Heart left ventricle (tissue), 16 donors: ENCODE measurements at regions not wholly inside any gene's neighbourhood (a gene's known extent, or its start where the extent isn't known, plus 50 kb on each side); places are given as distances from the start of the nearest gene placed in this dataset.
A peak's percentile ranks its signal among the peaks of the same experiment; 100 is the strongest.

Source experiments
- ATAC-seq, 4 donors: fragments of 200-7000 bp; cut with Tn5 transposase; one replicate each; pipeline ENCODE4 v1.9.1; 2020 to 2022; ENCODE audit warnings: moderate library complexity in 4 of 4, mild to moderate bottlenecking in 3 of 4, moderate number of reproducible peaks in 1 of 4
- DNase-seq, 5 donors: peaks; one replicate each; pipeline ENCODE4 v3.0.0-alpha.2; 2020
- H3K27ac ChIP-seq, 12 donors: fragments of 200-600 bp; sonication (generic) in 4 of 12; one replicate each; pipeline versions ENCODE4 v1.5.0 to v1.8.0; 2016 to 2022; ENCODE audit warnings: mild to moderate bottlenecking in 2 of 12
- H3K27me3 ChIP-seq, 9 donors: fragments of 200-600 bp; sonication (generic) in 2 of 9; one replicate each; pipeline versions ENCODE4 v1.5.1 to v1.8.0; 2016 to 2022; ENCODE audit warnings: mild to moderate bottlenecking in 3 of 9
- H3K36me3 ChIP-seq, 9 donors: fragments of 200-600 bp; sonication (generic) in 2 of 9; one replicate each; pipeline versions ENCODE4 v1.5.0 to v1.8.0; 2018 to 2022; ENCODE audit warnings: mild to moderate bottlenecking in 2 of 9
- H3K4me1 ChIP-seq, 12 donors: fragments of 200-600 bp; sonication (generic) in 4 of 12; one replicate each; pipeline versions ENCODE4 v1.5.0 to v1.8.0; 2016 to 2022; ENCODE audit warnings: mild to moderate bottlenecking in 3 of 12
- H3K4me3 ChIP-seq, 12 donors: fragments of 200-600 bp; sonication (generic) in 4 of 12; one replicate each; pipeline versions ENCODE4 v1.5.0 to v1.8.0; 2017 to 2022; ENCODE audit warnings: mild to moderate bottlenecking in 9 of 12, moderate library complexity in 4 of 12
- H3K9me3 ChIP-seq, 12 donors: fragments of 200-600 bp; sonication (generic) in 4 of 12; one replicate each; pipeline versions ENCODE4 v1.5.0 to v1.8.0; 2016 to 2022; ENCODE audit warnings: mild to moderate bottlenecking in 1 of 12
- CTCF ChIP-seq, 12 donors: fragments of 200-600 bp; sonication (generic) in 4 of 12; IDR thresholded peaks; one replicate each; pipeline versions ENCODE4 v1.5.0 to v1.8.0; 2018 to 2022; ENCODE audit warnings: antibody characterized with exemption in 12 of 12, mild to moderate bottlenecking in 5 of 12
- POLR2A ChIP-seq, 2 donors: fragments of 450-650 bp; IDR thresholded peaks; one replicate each; pipeline ENCODE4 v1.6.1; 2017; ENCODE audit warnings: antibody characterized with exemption in 2 of 2, mild to moderate bottlenecking in 2 of 2, moderate library complexity in 2 of 2
- WGBS, 4 donors: extraction: QIAGEN DNeasy Blood & Tissue Kit in 2 of 4; methylation state at CpG; one replicate each; pipeline versions ENCODE4 v1.1.5 to v1.1.7; 2013 to 2018; 5-methylcytosine and 5-hydroxymethylcytosine counted together
- intact Hi-C, 10 donors: fragments of 100-400 bp; cut with DNase I; formaldehyde crosslinking; loops; one replicate each; pipeline versions ENCODE4 v1.11.1 to v1.14.2; 2022
- donor health status: ischemic (EF 13 %, LVEDD 7.1; RV severe dilation, severe dysfunction).
- donor health status: healthy with polysubstance abuse.
- donor health status: DM: no; HTN: yes; CAD: no.
- donor health status: DM: no; HTN: no; CAD: no.
- donor health status: ischemic (EF 25% LVEDD 6.9; RV normal size, moderate dysfunction).
- donor health status: ischemic (EF 25% LVEDD 5.7; RV mildly dilated, moderate dysfunction).
- donor health status: healthy.
- donor health status: DM: yes; HTN: yes; CAD: no.
- donor health status: ischemic (EF 35%, LVEDD 5.7; RV mildly dilated, moderate dysfunction).
- donor health status: nonischemic (EF 11% LVEDD 7.7; RV severe dilation, severe dysfunction).
- donor health status: DM: yes; HTN: yes; CAD: no.
- donor health status: PGD.
- donor health status: ischemic (EF 29% LVEDD 5.4; RV normal size, mild dysfunction).
- donor health status: nonischemic (EF 23%, LVEDD 6.1; RV moderate dilation, normal function).

GRCh38 chr16:59088431-59088830, 354.3 kb upstream of the GOT2 start:
- no peak overlapping the region for H3K27ac ChIP-seq
- H3K27me3 ChIP-seq: no peaks in the 10 kb centered on the region
- DNase-seq: no peak
- H3K4me3 ChIP-seq: no peak overlapping the region
- H3K4me1 ChIP-seq: no peaks in the 10 kb centered on the region
- intact Hi-C loops: no loop called here
- no peak for TF ChIP-seq POLR2A (IDR thresholded peaks at IDR 0.05)
- TF ChIP-seq CTCF (IDR thresholded peaks at IDR 0.05): no peak
- no peak for ATAC-seq
- WGBS, 4 donors: 89 to 95% (median 94%) methylated on average over 8 of the region's 8 CpGs
- no peaks in the 10 kb centered on the region for H3K9me3 ChIP-seq
- no peaks in the 10 kb centered on the region for H3K36me3 ChIP-seq

- TF ChIP-seq CTCF (IDR thresholded peaks at IDR 0.05) (no peak), POLR2A (IDR thresholded peaks at IDR 0.05) (no peak)
- Histone ChIP-seq H3K27ac (no peak overlapping the region), H3K4me3 (no peak overlapping the region), H3K9me3 (peaks cover 0 to 5% (median 0%) of the 10 kb centered on the region in 12 donors), H3K4me1 (no peaks in the 10 kb centered on the region), H3K36me3 (no peaks in the 10 kb centered on the region), H3K27me3 (no peaks in the 10 kb centered on the region)
- 66 to 75% (median 70%) methylated on average over 3 of the region's 3 CpGs for WGBS, 4 donors
- no peak for ATAC-seq
- no peak for DNase-seq
- intact Hi-C loops: no loop called here
Measured at GRCh38 chr16:59087641-59088040, 353.5 kb upstream of the GOT2 start.

- peaks cover 0 to 16% (median 0%) of the 10 kb centered on the region in 12 donors for H3K9me3 ChIP-seq
- intact Hi-C loops: no loop called here
- H3K27me3 ChIP-seq: no peaks in the 10 kb centered on the region
- peak in 2 of 5 donors; percentile 19 to 39 for DNase-seq
- H3K4me1 ChIP-seq: peaks cover 0 to 12% (median 0%) of the 10 kb centered on the region in 12 donors
- no peaks in the 10 kb centered on the region for H3K36me3 ChIP-seq
- TF ChIP-seq CTCF (IDR thresholded peaks at IDR 0.05) (no peak), POLR2A (IDR thresholded peaks at IDR 0.05) (no peak)
- 24 to 41% (median 36%) methylated on average over 1 of the region's 1 CpG for WGBS, 4 donors
- ATAC-seq: peak in 2 of 4 donors; percentile 38 to 44
- H3K4me3 ChIP-seq: no peak overlapping the region
- H3K27ac ChIP-seq: no peak overlapping the region
Measured at GRCh38 chr16:59067205-59067604, 333.1 kb upstream of the GOT2 start.

- DNase-seq (no peak), ATAC-seq (no peak)
- no peaks in the 10 kb centered on the region for H3K36me3 ChIP-seq
- H3K4me1 ChIP-seq: no peaks in the 10 kb centered on the region
- H3K9me3 ChIP-seq: no peaks in the 10 kb centered on the region
- H3K27ac ChIP-seq: no peak overlapping the region
- no peak overlapping the region for H3K4me3 ChIP-seq
- TF ChIP-seq CTCF (IDR thresholded peaks at IDR 0.05) (no peak), POLR2A (IDR thresholded peaks at IDR 0.05) (no peak)
- H3K27me3 ChIP-seq: no peaks in the 10 kb centered on the region
- 40 to 64% (median 52%) methylated on average over 1 of the region's 1 CpG for WGBS, 4 donors
- intact Hi-C loops: no loop called here
Measured at GRCh38 chr16:59060207-59060606, 326.1 kb upstream of the GOT2 start.
